Stomach (tissue), 4 donors: ENCODE measurements at regions not wholly inside any gene's neighbourhood (a gene's known extent, or its start where the extent isn't known, plus 50 kb on each side); places are given as distances from the start of the nearest gene placed in this dataset.

Experiments
- EP300 ChIP-seq: sonication (generic); formaldehyde crosslinking; IDR thresholded peaks from one replicate; pipeline ENCODE4 v1.6.1; 2017; ENCODE audit warnings: antibody characterized with exemption
- POLR2A ChIP-seq, 4 donors: fragments of 450-650 bp; IDR thresholded peaks; one replicate each; pipeline ENCODE4 v1.6.1; 2016; ENCODE audit warnings: antibody characterized with exemption in 4 of 4, control low read depth in 2 of 4, mild to moderate bottlenecking in 1 of 4, moderate library complexity in 1 of 4
- POLR2AphosphoS5 ChIP-seq, 3 donors: sonication (generic); formaldehyde crosslinking; IDR thresholded peaks; one replicate each; pipeline ENCODE4 v1.6.1; 2016; ENCODE audit warnings: antibody characterized with exemption in 3 of 3
- TF ChIP-seq, protein P1 (sequence below), 7 experiments: fragments of 450-650 bp in 4 of 7; fragments of 200-600 bp in 3 of 7; sonication (generic) in 3 of 7; IDR thresholded peaks; one replicate each; pipeline ENCODE4 v1.5.1; 2016 to 2019; ENCODE audit warnings: antibody characterized with exemption in 7 of 7, control low read depth in 2 of 7, mild to moderate bottlenecking in 1 of 7

GRCh38 chr3:38957296-38957695 lies 94.4 kb downstream of the SCN11A start:
- TF ChIP-seq, protein P1, sequence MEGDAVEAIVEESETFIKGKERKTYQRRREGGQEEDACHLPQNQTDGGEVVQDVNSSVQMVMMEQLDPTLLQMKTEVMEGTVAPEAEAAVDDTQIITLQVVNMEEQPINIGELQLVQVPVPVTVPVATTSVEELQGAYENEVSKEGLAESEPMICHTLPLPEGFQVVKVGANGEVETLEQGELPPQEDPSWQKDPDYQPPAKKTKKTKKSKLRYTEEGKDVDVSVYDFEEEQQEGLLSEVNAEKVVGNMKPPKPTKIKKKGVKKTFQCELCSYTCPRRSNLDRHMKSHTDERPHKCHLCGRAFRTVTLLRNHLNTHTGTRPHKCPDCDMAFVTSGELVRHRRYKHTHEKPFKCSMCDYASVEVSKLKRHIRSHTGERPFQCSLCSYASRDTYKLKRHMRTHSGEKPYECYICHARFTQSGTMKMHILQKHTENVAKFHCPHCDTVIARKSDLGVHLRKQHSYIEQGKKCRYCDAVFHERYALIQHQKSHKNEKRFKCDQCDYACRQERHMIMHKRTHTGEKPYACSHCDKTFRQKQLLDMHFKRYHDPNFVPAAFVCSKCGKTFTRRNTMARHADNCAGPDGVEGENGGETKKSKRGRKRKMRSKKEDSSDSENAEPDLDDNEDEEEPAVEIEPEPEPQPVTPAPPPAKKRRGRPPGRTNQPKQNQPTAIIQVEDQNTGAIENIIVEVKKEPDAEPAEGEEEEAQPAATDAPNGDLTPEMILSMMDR (IDR thresholded peaks at IDR 0.05): no peak
- TF ChIP-seq POLR2AphosphoS5 (IDR thresholded peaks at IDR 0.05) (no peak), POLR2A (IDR thresholded peaks at IDR 0.05) (no peak), EP300 (no peak)
